ENCODE measurements at regions not wholly inside any gene's neighbourhood (a gene's known extent, or its start where the extent isn't known, plus 50 kb on each side); places are given as distances from the start of the nearest gene placed in this dataset.

GRCh38 chr6:145031962-145032361, 703.4 kb downstream of the EPM2A start:
- no peaks in the 10 kb centered on the region for H3K4me1 ChIP-seq
- no peaks in the 10 kb centered on the region for H3K36me3 ChIP-seq
- no peaks in the 10 kb centered on the region for H3K9me3 ChIP-seq
- 61 to 73% methylated on average over 4 of the region's 4 CpGs for WGBS, 2 donors
- ATAC-seq (ENCODE audit: low FRiP score in 2 of 2) (no peak), DNase-seq (no peak)
- H3K4me3 ChIP-seq: no peak overlapping the region
- no peaks in the 10 kb centered on the region for H3K27me3 ChIP-seq
- no peak overlapping the region for H3K27ac ChIP-seq
- no peak for TF ChIP-seq EP300 (IDR thresholded peaks at IDR 0.05)
- TF ChIP-seq POLR2AphosphoS5 (IDR thresholded peaks at IDR 0.05): no peak
- no peak for TF ChIP-seq POLR2A (IDR thresholded peaks at IDR 0.05)
- no peak for TF ChIP-seq CTCF (IDR thresholded peaks at IDR 0.05)

GRCh38 chr6:145032562-145033145, 702.7 kb downstream of the EPM2A start:
- Histone ChIP-seq H3K27ac (no peak overlapping the region), H3K27me3 (no peaks in the 10 kb centered on the region), H3K36me3 (no peaks in the 10 kb centered on the region), H3K4me3 (no peak overlapping the region), H3K4me1 (no peaks in the 10 kb centered on the region), H3K9me3 (no peaks in the 10 kb centered on the region)
- 80 to 89% methylated on average over 2 of the region's 2 CpGs for WGBS, 2 donors
- TF ChIP-seq POLR2A (IDR thresholded peaks at IDR 0.05): no peak
- TF ChIP-seq EP300 (IDR thresholded peaks at IDR 0.05): no peak
- TF ChIP-seq CTCF (IDR thresholded peaks at IDR 0.05): no peak
- no peak for ATAC-seq (ENCODE audit: low FRiP score in 2 of 2)
- DNase-seq: no peak

- H3K4me1 ChIP-seq: no peaks in the 10 kb centered on the region
- H3K27ac ChIP-seq: no peak overlapping the region
- no peaks in the 10 kb centered on the region for H3K9me3 ChIP-seq
- no peaks in the 10 kb centered on the region for H3K36me3 ChIP-seq
- H3K4me3 ChIP-seq: no peak overlapping the region
- DNase-seq: no peak
- H3K27me3 ChIP-seq: no peaks in the 10 kb centered on the region
- ATAC-seq (ENCODE audit: low FRiP score in 2 of 2): no peak
- TF ChIP-seq EP300 (IDR thresholded peaks at IDR 0.05) (no peak), CTCF (IDR thresholded peaks at IDR 0.05) (no peak), POLR2A (IDR thresholded peaks at IDR 0.05) (no peak), POLR2AphosphoS5 (IDR thresholded peaks at IDR 0.05) (no peak)
These were observed 700.7 kb downstream of the EPM2A start for GRCh38 chr6:145034664-145035063.

GRCh38 chr6:145036236-145036635, 699.1 kb downstream of the EPM2A start:
- no peaks in the 10 kb centered on the region for H3K36me3 ChIP-seq
- no peaks in the 10 kb centered on the region for H3K9me3 ChIP-seq
- no peaks in the 10 kb centered on the region for H3K27me3 ChIP-seq
- 90 to 93% methylated on average over 5 of the region's 5 CpGs for WGBS, 2 donors
- no peak overlapping the region for H3K27ac ChIP-seq
- H3K4me3 ChIP-seq: no peak overlapping the region
- ATAC-seq (ENCODE audit: low FRiP score in 2 of 2) (no peak), DNase-seq (no peak)
- TF ChIP-seq CTCF (IDR thresholded peaks at IDR 0.05) (no peak), EP300 (IDR thresholded peaks at IDR 0.05) (no peak), POLR2AphosphoS5 (IDR thresholded peaks at IDR 0.05) (no peak), POLR2A (IDR thresholded peaks at IDR 0.05) (no peak)
- H3K4me1 ChIP-seq: no peaks in the 10 kb centered on the region

- ATAC-seq (ENCODE audit: low FRiP score in 2 of 2) (no peak), DNase-seq (no peak)
- Histone ChIP-seq H3K9me3 (no peaks in the 10 kb centered on the region), H3K36me3 (no peaks in the 10 kb centered on the region), H3K4me1 (no peaks in the 10 kb centered on the region), H3K4me3 (no peak overlapping the region), H3K27ac (no peak overlapping the region), H3K27me3 (no peaks in the 10 kb centered on the region)
- WGBS, 2 donors: 75 to 77% methylated on average over 3 of the region's 3 CpGs
- TF ChIP-seq POLR2A (IDR thresholded peaks at IDR 0.05) (no peak), EP300 (IDR thresholded peaks at IDR 0.05) (no peak)
These were observed 698.3 kb downstream of the EPM2A start for GRCh38 chr6:145036848-145037567.

Data from upper lobe of left lung (tissue), 6 donors.